Nephron (organoid): ENCODE measurements at regions not wholly inside any gene's neighbourhood (a gene's known extent, or its start where the extent isn't known, plus 50 kb on each side); places are given as distances from the start of the nearest gene placed in this dataset.

Source experiments
- H3K27ac Mint-ChIP-seq, 3 experiments: 2 replicates each; pipeline ENCODE4 v1.8.0; 2020; ENCODE audit warnings: mixed read lengths in 3 of 3, mild to moderate bottlenecking in 2 of 3, moderate library complexity in 1 of 3
- H3K27me3 Mint-ChIP-seq: 2 replicates; pipeline ENCODE4 v1.8.0; 2021; ENCODE audit warnings: low read depth, mild to moderate bottlenecking, moderate library complexity, mixed read lengths
- H3K36me3 Mint-ChIP-seq: 2 replicates; pipeline ENCODE4 v1.8.0; 2020; ENCODE audit warnings: low read depth, mixed read lengths
- H3K4me1 Mint-ChIP-seq: 2 replicates; pipeline ENCODE4 v1.8.0; 2020; ENCODE audit warnings: mixed read lengths
- H3K4me3 Mint-ChIP-seq, 3 experiments: 2 replicates each; pipeline ENCODE4 v1.8.0; 2020; ENCODE audit warnings: mild to moderate bottlenecking in 3 of 3, mixed read lengths in 3 of 3, moderate library complexity in 2 of 3
- H3K9me3 Mint-ChIP-seq: 2 replicates; pipeline ENCODE4 v1.8.0; 2020; ENCODE audit warnings: mixed read lengths
- TF ChIP-seq, protein P1 (sequence below), 3 experiments: fragments of 200-600 bp; sonication (generic); IDR thresholded peaks; one replicate each; pipeline ENCODE4 v1.5.0; 2021; ENCODE audit warnings: antibody characterized with exemption in 3 of 3; ENCODE audit not compliant: unreplicated experiment in 3 of 3

DNA sequence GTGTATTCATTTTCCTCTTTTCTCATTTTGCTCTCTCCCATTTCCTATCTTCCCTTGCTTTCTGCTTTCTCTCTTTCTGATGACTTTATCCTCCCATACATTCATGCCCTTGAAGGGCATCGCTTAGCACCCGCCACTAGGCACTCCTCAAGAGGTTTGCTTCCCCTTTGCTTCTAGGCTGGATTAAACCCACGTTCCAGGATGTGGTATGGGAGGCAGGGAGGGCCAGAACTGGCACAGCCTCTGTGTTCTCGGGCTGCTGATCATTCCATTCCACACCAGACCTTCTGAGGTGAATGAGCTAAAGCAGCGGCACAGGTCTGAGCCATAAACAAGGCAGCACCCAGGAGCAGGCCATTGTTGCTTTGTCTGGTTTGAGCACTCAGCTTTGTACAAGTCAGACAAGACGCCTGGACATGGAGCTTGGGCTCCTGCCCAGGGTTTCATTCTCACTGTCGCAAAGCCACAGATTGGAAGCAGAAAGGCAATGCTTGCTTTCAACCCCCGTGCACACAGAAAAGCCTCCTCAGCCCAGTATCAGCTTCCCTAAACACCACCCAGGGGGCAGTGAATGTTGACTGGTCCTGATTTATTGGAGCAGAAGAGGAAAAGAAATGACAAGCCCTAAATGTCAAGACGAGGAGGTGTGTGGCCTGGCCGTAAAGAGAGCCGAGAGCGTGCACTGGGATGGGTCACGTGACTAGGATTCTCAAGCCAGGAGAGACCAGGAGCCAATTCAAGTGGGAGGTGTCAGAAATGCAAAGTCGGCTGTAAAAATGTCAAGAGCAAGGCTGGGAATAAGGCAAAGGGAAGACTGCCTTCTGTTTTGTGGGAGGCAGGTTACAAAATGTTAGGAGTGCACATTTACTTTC is 218.0 kb upstream of the SERP2 start:
- Mint-ChIP-seq H3K9me3 (no peaks in the 10 kb centered on the region), H3K27me3 (peaks cover 9% of the 10 kb centered on the region), H3K27ac (peak overlapping the region; percentile 73 to 94 (median 85)), H3K36me3 (no peaks in the 10 kb centered on the region), H3K4me3 (peak overlapping the region; percentile 42 to 70 (median 63)), H3K4me1 (peaks cover 61% of the 10 kb centered on the region)
- TF ChIP-seq, protein P1, sequence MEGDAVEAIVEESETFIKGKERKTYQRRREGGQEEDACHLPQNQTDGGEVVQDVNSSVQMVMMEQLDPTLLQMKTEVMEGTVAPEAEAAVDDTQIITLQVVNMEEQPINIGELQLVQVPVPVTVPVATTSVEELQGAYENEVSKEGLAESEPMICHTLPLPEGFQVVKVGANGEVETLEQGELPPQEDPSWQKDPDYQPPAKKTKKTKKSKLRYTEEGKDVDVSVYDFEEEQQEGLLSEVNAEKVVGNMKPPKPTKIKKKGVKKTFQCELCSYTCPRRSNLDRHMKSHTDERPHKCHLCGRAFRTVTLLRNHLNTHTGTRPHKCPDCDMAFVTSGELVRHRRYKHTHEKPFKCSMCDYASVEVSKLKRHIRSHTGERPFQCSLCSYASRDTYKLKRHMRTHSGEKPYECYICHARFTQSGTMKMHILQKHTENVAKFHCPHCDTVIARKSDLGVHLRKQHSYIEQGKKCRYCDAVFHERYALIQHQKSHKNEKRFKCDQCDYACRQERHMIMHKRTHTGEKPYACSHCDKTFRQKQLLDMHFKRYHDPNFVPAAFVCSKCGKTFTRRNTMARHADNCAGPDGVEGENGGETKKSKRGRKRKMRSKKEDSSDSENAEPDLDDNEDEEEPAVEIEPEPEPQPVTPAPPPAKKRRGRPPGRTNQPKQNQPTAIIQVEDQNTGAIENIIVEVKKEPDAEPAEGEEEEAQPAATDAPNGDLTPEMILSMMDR (IDR thresholded peaks at IDR 0.05; ENCODE audit: unreplicated experiment in 3 of 3) = no peak

DNA sequence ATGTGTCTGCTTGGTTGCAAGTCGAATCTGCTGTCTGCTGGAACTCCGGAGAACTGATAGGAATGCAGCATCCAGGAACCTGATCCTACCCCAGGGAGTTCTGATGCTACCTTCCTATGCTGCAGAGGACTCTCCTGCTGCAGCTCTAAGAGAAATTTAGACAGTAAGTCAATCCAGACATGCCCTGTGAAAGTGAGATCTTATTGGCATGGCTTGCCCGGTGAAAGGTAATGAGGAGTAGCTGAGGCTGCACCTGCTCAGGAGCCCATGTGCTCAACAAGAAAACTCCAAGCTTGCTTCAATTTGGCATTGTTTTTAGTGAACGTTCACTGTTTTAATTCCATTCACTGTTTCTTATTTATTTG is 217.3 kb upstream of the SERP2 start:
- TF ChIP-seq, protein P1 (IDR thresholded peaks at IDR 0.05; ENCODE audit: unreplicated experiment in 3 of 3) = no peak
- peak overlapping the region; percentile 42 to 70 (median 63) for H3K4me3 Mint-ChIP-seq
- H3K4me1 Mint-ChIP-seq = peaks cover 67% of the 10 kb centered on the region
- peak overlapping the region; percentile 73 to 94 (median 85) for H3K27ac Mint-ChIP-seq
- peaks cover 8% of the 10 kb centered on the region for H3K27me3 Mint-ChIP-seq
- H3K36me3 Mint-ChIP-seq = no peaks in the 10 kb centered on the region
- no peaks in the 10 kb centered on the region for H3K9me3 Mint-ChIP-seq

DNA sequence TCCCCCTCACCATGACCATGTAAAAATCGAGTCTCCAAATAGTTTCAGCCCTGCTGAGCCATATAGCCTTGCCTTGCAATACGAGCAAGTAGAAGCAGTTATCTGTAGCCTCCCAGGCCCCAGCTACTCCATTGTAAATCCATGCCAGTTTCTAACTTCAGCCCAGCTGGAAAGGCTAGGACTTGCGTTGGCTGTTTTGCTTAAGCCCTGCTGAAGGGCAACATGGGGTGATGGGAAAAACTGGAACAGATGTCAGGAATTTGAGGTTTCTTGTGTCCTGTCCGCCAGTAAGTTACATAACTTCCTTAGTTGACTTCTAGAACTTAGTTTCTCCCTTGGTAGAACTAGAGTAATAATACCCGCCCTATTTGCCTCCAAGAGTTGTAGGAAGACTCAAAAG is 216.0 kb upstream of the SERP2 start:
- H3K4me3 Mint-ChIP-seq = peak overlapping the region in 1 of 3 experiments; percentile 49
- TF ChIP-seq, protein P1 (IDR thresholded peaks at IDR 0.05; ENCODE audit: unreplicated experiment in 3 of 3) = no peak
- no peaks in the 10 kb centered on the region for H3K9me3 Mint-ChIP-seq
- H3K27me3 Mint-ChIP-seq = peaks cover 10% of the 10 kb centered on the region
- H3K36me3 Mint-ChIP-seq = no peaks in the 10 kb centered on the region
- H3K4me1 Mint-ChIP-seq = peaks cover 67% of the 10 kb centered on the region
- H3K27ac Mint-ChIP-seq = no peak overlapping the region

DNA sequence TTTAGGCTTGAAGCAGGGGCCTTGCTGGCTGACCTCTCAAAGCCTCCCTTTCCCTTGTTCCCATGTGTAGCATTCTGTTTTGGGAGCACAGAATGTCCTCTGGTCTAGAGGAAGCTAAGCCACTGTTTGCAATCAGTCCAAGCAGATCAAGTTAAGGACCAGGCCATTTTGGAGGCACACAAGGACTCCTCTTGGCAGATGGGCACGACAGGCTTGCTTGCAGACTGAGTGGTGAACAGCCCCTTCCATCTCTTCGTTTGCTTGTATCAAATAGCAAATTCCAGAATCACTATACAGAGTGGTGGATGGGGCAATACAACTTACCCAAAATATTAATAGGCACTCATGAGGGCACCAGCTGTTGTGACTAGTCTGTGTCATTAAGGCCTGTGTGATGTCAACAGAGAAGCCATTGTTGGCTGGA is 215.5 kb upstream of the SERP2 start:
- TF ChIP-seq, protein P1 (IDR thresholded peaks at IDR 0.05; ENCODE audit: unreplicated experiment in 3 of 3) = no peak
- H3K27me3 Mint-ChIP-seq = peaks cover 10% of the 10 kb centered on the region
- H3K36me3 Mint-ChIP-seq = no peaks in the 10 kb centered on the region
- H3K27ac Mint-ChIP-seq = peak overlapping the region in 2 of 3 experiments; percentile 37 to 63
- H3K4me3 Mint-ChIP-seq = peak overlapping the region in 1 of 3 experiments; percentile 37
- peaks cover 67% of the 10 kb centered on the region for H3K4me1 Mint-ChIP-seq
- no peaks in the 10 kb centered on the region for H3K9me3 Mint-ChIP-seq

DNA sequence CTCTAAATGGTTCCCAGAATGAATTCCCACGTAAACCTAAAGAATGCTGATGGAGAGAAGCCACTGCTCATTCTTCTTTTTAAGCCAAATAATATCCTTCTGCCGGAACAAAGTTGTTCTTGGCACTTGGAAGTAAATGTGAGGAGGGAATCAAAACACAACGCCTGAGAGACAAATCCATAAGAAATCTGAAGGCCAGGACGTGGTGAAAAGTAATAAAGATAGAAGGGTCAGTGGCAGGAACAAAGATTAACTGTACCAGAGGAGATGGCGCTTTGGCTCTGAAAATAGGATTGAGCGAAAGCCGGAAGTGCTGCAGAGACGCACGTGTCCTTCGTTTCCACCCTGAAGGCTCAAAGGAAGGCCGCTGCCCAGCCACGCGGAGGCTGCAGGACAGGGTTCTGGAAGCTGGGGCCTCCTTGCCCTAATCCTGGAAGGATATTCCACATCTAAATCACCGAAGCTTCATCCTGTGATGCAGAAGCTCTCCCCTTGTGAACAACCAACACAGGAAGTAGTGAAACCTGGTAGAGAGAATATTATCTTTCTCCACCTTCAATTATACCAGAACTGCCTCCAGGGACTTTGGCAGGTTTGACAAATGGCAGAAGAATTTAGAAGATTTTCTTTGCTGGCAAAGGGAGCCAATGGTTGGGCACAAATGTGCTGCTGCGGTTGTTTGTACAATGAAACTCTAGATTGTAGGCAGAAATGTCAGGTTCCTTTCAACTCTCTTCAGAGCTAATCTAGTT is 214.6 kb upstream of the SERP2 start:
- no peaks in the 10 kb centered on the region for H3K36me3 Mint-ChIP-seq
- no peaks in the 10 kb centered on the region for H3K9me3 Mint-ChIP-seq
- TF ChIP-seq, protein P1 (IDR thresholded peaks at IDR 0.05; ENCODE audit: unreplicated experiment in 3 of 3) = no peak

More for the DNA sequence above, 214.6 kb upstream of the SERP2 start:
- Mint-ChIP-seq H3K4me3 (no peak overlapping the region), H3K27ac (peak overlapping the region in 2 of 3 experiments; percentile 37 to 63), H3K27me3 (peaks cover 11% of the 10 kb centered on the region), H3K4me1 (peaks cover 67% of the 10 kb centered on the region)
